ENCODE measurements at regions not wholly inside any gene's neighbourhood (a gene's known extent, or its start where the extent isn't known, plus 50 kb on each side); places are given as distances from the start of the nearest gene placed in this dataset.
A peak's percentile ranks its signal among the peaks of the same experiment; 100 is the strongest.

GRCh38 chr9:111178331-111179055, 140.2 kb upstream of the LPAR1 start:
- peak overlapping the region; percentile 64 for H3K27ac Mint-ChIP-seq
- H3K4me1 Mint-ChIP-seq = peaks cover 11% of the 10 kb centered on the region
- H3K27me3 Mint-ChIP-seq (ENCODE audit: low read depth, poor library complexity) = peaks cover 10% of the 10 kb centered on the region
- no peak for TF ChIP-seq CTCF (IDR thresholded peaks at IDR 0.05)
- peaks cover 4% of the 10 kb centered on the region for H3K9me3 Mint-ChIP-seq
- H3K4me3 Mint-ChIP-seq = no peak overlapping the region
- no peak for DNase-seq
- H3K36me3 Mint-ChIP-seq (ENCODE audit: low read depth) = no peaks in the 10 kb centered on the region

GRCh38 chr9:111176511-111176910, 138.2 kb upstream of the LPAR1 start:
- H3K4me1 Mint-ChIP-seq = peaks cover 11% of the 10 kb centered on the region
- peaks cover 6% of the 10 kb centered on the region for H3K9me3 Mint-ChIP-seq

DNA sequence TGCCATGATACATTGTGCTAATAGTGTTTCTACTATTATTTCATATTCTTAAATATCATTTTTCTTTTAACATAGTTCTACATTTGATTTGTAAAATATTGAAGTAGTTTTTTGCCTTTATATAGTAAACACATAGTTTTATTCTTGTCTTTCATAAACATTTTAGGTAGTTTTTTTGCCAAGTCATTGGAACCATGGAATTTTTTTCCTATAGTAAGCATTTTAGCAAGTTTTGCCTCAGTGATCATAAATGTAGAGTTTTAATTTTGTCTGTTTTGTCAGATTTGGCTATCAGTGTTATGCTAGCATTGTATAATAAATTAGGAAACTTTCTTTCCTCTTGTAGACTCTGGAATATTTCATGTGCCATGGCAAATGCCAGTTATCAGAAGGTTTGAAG, 137.1 kb upstream of the LPAR1 start:
- Mint-ChIP-seq H3K4me1 (peaks cover 11% of the 10 kb centered on the region), H3K4me3 (no peak overlapping the region), H3K27ac (no peak overlapping the region), H3K36me3 (ENCODE audit: low read depth) (no peaks in the 10 kb centered on the region), H3K9me3 (peaks cover 9% of the 10 kb centered on the region), H3K27me3 (ENCODE audit: low read depth, poor library complexity) (peaks cover 7% of the 10 kb centered on the region)
- TF ChIP-seq CTCF (IDR thresholded peaks at IDR 0.05) = no peak
- DNase-seq = no peak

More at GRCh38 chr9:111176511-111176910, 138.2 kb upstream of the LPAR1 start:
- peaks cover 7% of the 10 kb centered on the region for H3K27me3 Mint-ChIP-seq (ENCODE audit: low read depth, poor library complexity)
- TF ChIP-seq CTCF (IDR thresholded peaks at IDR 0.05) = no peak
- H3K36me3 Mint-ChIP-seq (ENCODE audit: low read depth) = no peaks in the 10 kb centered on the region
- H3K27ac Mint-ChIP-seq = no peak overlapping the region
- H3K4me3 Mint-ChIP-seq = no peak overlapping the region
- DNase-seq = no peak

- Mint-ChIP-seq H3K4me3 (no peak overlapping the region), H3K9me3 (peaks cover 38% of the 10 kb centered on the region), H3K27me3 (ENCODE audit: low read depth, poor library complexity) (no peaks in the 10 kb centered on the region), H3K27ac (no peak overlapping the region), H3K4me1 (peaks cover 27% of the 10 kb centered on the region), H3K36me3 (ENCODE audit: low read depth) (peaks cover 19% of the 10 kb centered on the region)
- DNase-seq = no peak
- no peak for TF ChIP-seq CTCF (IDR thresholded peaks at IDR 0.05)
These were observed 129.1 kb upstream of the LPAR1 start for GRCh38 chr9:111167341-111167740.

DNA sequence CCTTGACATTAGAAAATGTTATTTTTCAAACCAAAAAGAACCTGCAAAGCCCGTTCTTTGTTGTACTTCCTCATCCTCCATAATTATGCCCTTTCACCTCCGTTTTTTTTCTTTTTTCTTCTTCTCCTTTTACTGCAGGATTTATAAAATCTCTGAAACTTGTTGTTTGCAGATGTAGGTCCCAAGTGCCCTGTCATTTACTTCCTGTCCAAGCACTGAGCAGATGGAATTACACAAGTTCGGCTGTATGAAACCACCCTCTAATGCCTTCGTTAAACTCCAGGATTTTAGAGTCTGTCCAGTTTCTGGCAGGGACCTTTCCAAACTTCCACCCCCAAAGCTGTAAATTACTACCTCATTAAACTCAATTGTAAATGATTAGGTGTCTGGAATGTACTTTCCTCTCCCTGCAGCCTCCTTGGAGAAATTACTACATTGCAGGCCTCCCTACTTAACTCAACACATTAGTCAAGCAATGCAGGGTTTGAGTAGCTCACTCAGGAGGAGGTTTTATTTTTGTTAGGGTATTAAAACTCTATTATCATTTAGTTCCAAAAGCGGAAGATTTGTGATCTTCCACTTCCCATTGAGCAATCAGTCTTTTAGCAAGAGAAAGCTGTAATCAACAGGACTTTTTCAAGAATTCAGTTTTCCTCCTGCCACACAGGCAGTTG, 125.6 kb upstream of the LPAR1 start:
- no peak for TF ChIP-seq CTCF (IDR thresholded peaks at IDR 0.05)
- Mint-ChIP-seq H3K9me3 (peaks cover 26% of the 10 kb centered on the region), H3K4me1 (peaks cover 50% of the 10 kb centered on the region), H3K27me3 (ENCODE audit: low read depth, poor library complexity) (no peaks in the 10 kb centered on the region), H3K36me3 (ENCODE audit: low read depth) (peaks cover 19% of the 10 kb centered on the region), H3K4me3 (peak overlapping the region; percentile 24), H3K27ac (peak overlapping the region; percentile 81)
- no peak for DNase-seq
